Embryonic facial prominence (tissue), 1 donor: ENCODE measurements at regions not wholly inside any gene's neighbourhood (a gene's known extent, or its start where the extent isn't known, plus 50 kb on each side); places are given as distances from the start of the nearest gene placed in this dataset.
"Not testable (repeated sequence)": the region's sequence is repeated elsewhere in the genome, so short reads cannot be mapped to it uniquely, and the experiment has no call there.

Source experiments
- DNase-seq: peaks from one replicate; pipeline ENCODE4 v3.0.0-alpha.2; 2016; ENCODE audit errors: extremely low spot score

GRCh38 chr10:27344568-27345454 is 104.2 kb upstream of the ACBD5 start:
- no peak for DNase-seq

DNA sequence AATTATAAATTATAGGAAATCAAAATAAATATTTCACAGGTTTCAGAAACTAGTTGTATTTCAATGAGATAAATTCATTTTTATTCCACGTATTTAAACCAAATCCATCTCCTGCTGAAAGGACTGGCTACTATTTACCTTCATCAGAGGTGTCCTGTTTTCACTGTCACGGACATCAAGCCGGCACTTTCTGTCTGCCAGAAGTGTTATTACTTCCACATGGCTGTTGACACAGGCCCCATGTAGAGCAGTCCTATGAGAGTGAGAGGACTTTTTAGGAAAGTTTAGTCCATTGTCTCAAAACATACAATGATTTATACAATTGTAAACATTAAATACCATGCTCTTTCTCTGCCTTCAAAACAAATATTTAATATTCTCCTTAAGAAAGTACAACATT is 100.4 kb upstream of the ACBD5 start:
- no peak for DNase-seq

- DNase-seq: not testable (repeated sequence)
Observed at GRCh38 chr10:27335246-27335645, 94.6 kb upstream of the ACBD5 start.

GRCh38 chr10:27330074-27330473 is 89.5 kb upstream of the ACBD5 start:
- no peak for DNase-seq

DNA sequence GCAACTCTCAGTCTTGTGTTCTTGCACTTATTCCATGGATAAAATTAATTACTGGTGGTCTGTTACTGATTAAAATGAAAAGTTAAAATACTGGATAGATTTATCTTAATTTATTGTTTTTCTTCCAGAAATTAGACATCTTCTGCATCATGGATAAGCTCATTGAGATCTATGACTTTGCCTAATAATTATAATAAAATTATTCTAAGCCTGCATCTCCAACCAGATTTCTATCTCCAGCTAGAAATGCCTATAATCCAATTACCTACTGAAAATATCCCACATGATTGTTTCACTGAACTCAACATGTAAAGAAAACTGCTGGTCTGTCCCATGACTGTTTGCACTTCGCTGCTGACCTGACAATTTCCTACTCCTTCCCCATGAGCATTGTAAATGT is 88.3 kb upstream of the ACBD5 start:
- DNase-seq: no peak

GRCh38 chr10:27326748-27327147 is 86.2 kb upstream of the ACBD5 start:
- DNase-seq: not testable (repeated sequence)

DNA sequence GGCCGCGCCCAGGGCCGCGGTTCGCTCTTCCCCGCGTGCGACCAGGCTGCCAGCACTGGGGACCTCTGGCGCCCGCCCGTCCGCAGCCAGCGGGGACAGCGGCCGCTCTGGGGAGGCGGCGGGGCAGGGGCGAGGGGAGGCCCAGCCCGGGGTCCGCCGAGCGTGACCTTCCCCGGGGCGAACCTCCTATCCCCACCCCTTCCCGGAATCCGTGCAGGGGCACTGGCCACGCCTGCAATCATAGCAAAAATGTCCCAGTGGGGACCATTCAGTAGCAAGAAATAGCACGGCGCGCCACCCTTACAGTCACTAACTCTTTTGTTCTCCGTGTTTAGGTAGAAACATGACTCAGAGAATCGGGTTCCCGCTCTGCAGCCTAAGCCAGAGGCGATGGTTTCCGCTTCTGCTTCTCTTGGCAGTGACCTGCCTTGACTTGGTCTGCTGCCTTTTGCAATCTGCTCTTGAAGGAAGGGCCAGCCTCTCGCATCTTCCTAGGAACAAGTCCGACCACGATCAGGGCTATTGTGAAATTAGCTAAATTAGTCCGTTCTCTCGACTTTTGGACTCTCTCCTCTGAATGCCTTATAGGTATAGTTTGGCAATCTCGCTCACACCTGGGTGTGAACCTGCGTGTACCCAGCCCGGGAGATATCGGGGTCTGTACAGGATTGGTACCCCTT is 79.3 kb upstream of the ACBD5 start:
- DNase-seq: peak; percentile 24

GRCh38 chr10:27319139-27319538 is 78.5 kb upstream of the ACBD5 start:
- not testable (repeated sequence) for DNase-seq

DNA sequence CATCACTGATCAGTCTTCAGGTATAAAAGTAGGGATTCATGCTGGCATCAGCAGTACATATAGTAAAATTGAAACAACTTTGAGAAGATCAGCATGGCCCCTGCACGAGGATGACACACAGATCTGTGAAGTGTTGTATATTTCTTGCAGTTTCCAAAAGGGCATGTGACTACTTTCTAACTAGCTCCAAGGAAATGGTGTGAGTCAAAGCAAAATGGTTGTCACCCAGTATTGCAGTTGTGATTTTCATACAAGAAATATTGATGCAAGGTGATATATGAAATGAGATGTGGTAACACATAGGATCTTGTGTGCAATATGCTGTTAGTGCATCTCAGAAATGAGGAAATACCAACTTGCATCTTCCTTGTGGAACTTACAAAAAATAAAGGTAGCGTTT is 74.5 kb upstream of the ACBD5 start:
- DNase-seq: not testable (repeated sequence)

GRCh38 chr10:27313586-27313985 is 73.0 kb upstream of the ACBD5 start:
- DNase-seq: not testable (repeated sequence)

DNA sequence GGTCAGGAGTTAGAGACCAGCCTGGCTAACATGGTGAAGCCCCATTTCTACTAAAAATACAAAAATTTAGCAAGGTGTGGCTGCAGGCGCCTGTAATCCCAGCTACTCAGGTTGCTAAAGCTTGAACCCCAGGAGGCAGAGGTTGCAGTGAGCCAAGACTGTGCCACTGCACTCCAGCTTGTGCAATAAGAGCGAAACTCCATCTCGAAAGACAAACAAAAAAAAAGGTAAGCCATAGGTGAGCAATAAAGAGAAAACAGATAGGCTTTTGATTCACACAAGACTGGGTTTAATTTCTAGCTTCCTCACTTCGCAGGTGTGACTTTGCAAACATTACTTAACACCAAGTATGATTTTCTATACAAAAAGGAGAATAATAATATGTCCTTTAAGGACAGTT is 72.3 kb upstream of the ACBD5 start:
- DNase-seq: no peak

DNA sequence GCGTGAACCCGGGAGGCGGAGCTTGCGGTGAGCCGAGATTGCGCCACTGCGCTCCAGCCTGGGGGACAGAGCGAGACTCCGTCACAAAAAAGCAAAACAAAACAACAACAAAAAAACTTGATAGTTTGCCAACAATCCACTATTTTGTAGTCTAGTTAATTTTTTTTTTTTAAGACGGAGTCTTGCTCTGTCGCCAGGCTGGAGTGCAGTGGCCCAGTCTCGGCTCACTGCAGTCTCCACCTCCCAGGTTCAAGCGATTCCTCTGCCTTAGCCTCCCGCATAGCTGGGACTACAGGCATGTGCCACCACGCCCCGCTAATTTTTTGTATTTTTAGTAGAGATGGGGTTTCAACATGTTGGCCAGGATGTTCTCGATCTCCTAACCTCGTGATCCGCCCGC is 71.2 kb upstream of the ACBD5 start:
- not testable (repeated sequence) for DNase-seq

GRCh38 chr10:27298522-27298850 is 57.9 kb upstream of the ACBD5 start:
- DNase-seq: not testable (repeated sequence)

DNA sequence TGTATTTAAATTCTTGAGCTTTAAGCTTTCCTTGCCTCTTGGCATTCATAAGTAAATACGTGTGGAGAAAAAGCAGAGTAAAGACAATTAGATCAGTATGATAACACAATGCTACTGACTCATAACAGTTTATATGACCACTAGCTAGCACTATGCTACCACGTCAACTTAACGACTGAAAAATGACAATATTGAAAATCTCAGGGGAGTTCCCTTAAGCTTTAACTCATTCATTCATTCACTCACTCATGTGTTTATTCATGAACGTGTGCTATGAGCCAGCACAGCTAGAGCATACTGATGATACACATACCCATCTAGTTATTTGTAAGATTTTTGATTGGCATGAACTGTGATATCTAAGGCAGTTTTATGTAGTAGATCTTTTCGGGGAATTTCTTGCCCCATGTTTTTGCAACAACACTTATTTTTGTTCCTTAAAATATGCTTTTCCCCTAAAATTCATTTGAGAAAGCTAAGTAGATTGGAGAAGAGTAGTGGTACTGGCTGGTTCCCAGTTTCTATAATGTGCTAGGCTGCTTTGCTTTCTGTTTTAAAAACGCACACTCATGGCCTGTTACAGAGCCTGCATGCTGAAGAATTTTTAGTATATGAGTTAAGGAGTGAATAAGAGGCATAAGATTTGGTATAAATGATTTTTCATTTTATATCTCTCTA is 57.4 kb upstream of the ACBD5 start:
- DNase-seq: no peak

GRCh38 chr10:27296285-27296684 is 55.7 kb upstream of the ACBD5 start:
- not testable (repeated sequence) for DNase-seq

DNA sequence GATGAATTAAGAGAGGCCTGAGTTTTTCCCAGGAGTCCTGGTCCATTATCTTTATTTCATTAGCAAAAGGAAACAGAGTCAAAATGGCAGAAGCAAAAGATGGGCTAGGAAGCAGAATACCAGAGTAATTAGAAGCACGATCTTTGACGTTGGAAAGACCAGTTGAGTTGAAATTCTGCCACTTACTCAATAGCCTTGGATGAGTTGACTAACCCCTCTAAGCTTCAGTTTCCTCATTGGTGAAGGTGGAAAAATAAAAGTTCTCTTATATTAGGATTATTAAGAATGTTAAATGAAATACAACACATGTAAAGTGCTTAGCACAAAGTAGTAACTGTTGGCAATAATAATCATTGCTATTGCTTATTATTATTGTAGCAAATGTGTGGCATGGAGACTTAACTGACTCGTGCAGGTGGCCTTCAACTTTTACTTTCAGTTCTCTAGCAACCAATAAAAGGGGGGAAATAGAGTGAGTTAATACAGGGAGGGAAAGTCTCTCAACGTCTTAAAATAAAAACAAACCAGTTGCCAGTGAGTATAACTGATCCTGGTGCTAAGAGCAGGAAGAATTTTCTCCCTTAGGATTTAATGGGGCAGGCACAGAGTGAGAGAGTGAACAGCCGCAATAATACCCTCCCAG is 50.8 kb upstream of the ACBD5 start:
- not testable (repeated sequence) for DNase-seq
